Body of pancreas (tissue), 4 donors: ENCODE measurements at regions not wholly inside any gene's neighbourhood (a gene's known extent, or its start where the extent isn't known, plus 50 kb on each side); places are given as distances from the start of the nearest gene placed in this dataset.

Experiments used
- ATAC-seq: fragments of 150-250 bp; one replicate; pipeline ENCODE4 v1.9.1; 2016
- DNase-seq, 4 donors: peaks; one replicate each; pipeline ENCODE4 v3.0.0-alpha.2; 2019
- H3K27ac ChIP-seq, 4 donors: fragments of 200-600 bp; sonication (generic); 1 replicate in 3 of 4; 2 replicates in 1 of 4; pipeline versions ENCODE4 v1.5.1 to v1.6.1; 2016 to 2019; ENCODE audit warnings: mild to moderate bottlenecking in 1 of 4, mixed read lengths in 1 of 4, moderate library complexity in 1 of 4
- H3K27me3 ChIP-seq, 2 donors: fragments of 200-600 bp; sonication (generic); one replicate each; pipeline ENCODE4 v1.6.0; 2016; ENCODE audit warnings: mild to moderate bottlenecking in 1 of 2
- H3K36me3 ChIP-seq, 2 donors: fragments of 200-600 bp; sonication (generic); replicated peaks in 1 of 2; 2 replicates each; pipeline ENCODE4 v1.5.1; 2016; ENCODE audit warnings: low read depth in 2 of 2; ENCODE audit not compliant: insufficient read depth in 1 of 2
- H3K4me1 ChIP-seq: fragments of 200-600 bp; sonication (generic); one replicate; pipeline ENCODE4 v1.6.0; 2016
- H3K4me3 ChIP-seq, 2 donors: fragments of 200-600 bp; sonication (generic); 1 replicate in 1 of 2; 2 replicates in 1 of 2; pipeline ENCODE4 v1.5.1; 2016 to 2019
- H3K9me3 ChIP-seq, 3 donors: fragments of 200-600 bp; sonication (generic); 1 replicate in 2 of 3; 2 replicates in 1 of 3; pipeline ENCODE4 v1.5.1; 2016
- POLR2A ChIP-seq, 3 donors: fragments of 450-650 bp; IDR thresholded peaks; one replicate each; pipeline ENCODE4 v1.6.1; 2016; ENCODE audit warnings: antibody characterized with exemption in 3 of 3, mild to moderate bottlenecking in 2 of 3
- WGBS, 2 donors: methylation state at CpG; one replicate each; pipeline ENCODE4 v1.1.5; 2017; 5-methylcytosine and 5-hydroxymethylcytosine counted together
- intact Hi-C: fragments of 100-400 bp; cut with DNase I; formaldehyde crosslinking; loops from one replicate; pipeline ENCODE4 v1.15.1; 2023
- TF ChIP-seq, protein P1 (sequence below), 7 experiments: fragments of 450-650 bp in 4 of 7; fragments of 200-600 bp in 3 of 7; sonication (generic) in 3 of 7; IDR thresholded peaks; one replicate each; pipeline ENCODE4 v1.5.1; 2016 to 2019; ENCODE audit warnings: antibody characterized with exemption in 7 of 7

DNA sequence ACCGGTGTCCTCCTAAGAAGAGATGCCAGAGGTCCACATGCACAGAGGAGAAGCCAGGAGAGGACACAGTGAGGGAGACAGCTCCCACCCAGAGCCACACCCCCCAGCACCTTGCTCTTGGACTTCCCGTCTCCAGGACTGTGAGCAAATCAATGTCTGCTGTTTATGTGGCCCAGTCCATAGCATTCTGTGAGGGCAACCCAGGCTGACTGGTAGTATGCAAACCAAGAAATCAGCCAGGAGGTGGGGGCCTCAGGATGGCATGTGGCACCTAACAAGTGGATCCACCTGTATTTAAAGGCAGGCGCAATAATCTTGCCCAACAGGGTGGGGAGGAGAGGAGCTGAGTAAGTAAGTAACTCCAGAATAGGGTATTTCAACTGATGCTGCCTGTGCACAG is 136.4 kb downstream of the BRD1 start:
- no peak for DNase-seq
- intact Hi-C loops: no loop called here
- 78 to 93% methylated on average over 3 of the region's 3 CpGs for WGBS, 2 donors

DNA sequence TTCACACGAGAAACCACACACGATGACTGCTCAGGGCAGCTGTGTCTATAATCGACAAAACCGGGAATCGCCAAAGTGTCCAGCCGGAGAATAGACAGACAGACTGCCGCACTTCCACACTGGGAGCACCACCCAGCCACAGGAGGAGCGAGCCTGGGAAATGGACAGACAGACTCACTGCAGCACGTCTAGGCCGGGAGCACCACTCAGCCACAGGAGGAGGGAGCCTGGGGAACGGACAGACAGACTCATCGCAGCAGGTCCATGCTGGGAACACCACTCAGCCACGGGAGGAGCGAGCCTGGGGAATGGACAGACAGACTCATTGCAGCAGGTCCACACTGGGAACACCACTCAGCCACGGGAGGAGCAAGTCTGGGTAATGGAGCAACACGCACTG is 137.2 kb downstream of the BRD1 start:
- intact Hi-C loops: no loop called here
- TF ChIP-seq POLR2A (IDR thresholded peaks at IDR 0.05): no peak
- TF ChIP-seq, protein P1, sequence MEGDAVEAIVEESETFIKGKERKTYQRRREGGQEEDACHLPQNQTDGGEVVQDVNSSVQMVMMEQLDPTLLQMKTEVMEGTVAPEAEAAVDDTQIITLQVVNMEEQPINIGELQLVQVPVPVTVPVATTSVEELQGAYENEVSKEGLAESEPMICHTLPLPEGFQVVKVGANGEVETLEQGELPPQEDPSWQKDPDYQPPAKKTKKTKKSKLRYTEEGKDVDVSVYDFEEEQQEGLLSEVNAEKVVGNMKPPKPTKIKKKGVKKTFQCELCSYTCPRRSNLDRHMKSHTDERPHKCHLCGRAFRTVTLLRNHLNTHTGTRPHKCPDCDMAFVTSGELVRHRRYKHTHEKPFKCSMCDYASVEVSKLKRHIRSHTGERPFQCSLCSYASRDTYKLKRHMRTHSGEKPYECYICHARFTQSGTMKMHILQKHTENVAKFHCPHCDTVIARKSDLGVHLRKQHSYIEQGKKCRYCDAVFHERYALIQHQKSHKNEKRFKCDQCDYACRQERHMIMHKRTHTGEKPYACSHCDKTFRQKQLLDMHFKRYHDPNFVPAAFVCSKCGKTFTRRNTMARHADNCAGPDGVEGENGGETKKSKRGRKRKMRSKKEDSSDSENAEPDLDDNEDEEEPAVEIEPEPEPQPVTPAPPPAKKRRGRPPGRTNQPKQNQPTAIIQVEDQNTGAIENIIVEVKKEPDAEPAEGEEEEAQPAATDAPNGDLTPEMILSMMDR (IDR thresholded peaks at IDR 0.05): no peak
- whole genome bisulfite sequencing, 2 donors: 74 to 76% methylated on average over 16 of the region's 16 CpGs
- Histone ChIP-seq H3K4me1 (no peaks in the 10 kb centered on the region), H3K27me3 (peaks cover 0 to 8% of the 10 kb centered on the region in 2 donors), H3K36me3 (no peaks in the 10 kb centered on the region), H3K27ac (no peak overlapping the region), H3K9me3 (no peaks in the 10 kb centered on the region), H3K4me3 (no peak overlapping the region)
- no peak for ATAC-seq
- no peak for DNase-seq

More for the DNA sequence above, 136.4 kb downstream of the BRD1 start:
- no peaks in the 10 kb centered on the region for H3K9me3 ChIP-seq
- TF ChIP-seq POLR2A (IDR thresholded peaks at IDR 0.05): no peak
- TF ChIP-seq, protein P1 (IDR thresholded peaks at IDR 0.05): no peak
- no peaks in the 10 kb centered on the region for H3K4me1 ChIP-seq
- no peak overlapping the region for H3K27ac ChIP-seq
- no peaks in the 10 kb centered on the region for H3K36me3 ChIP-seq
- no peak overlapping the region for H3K4me3 ChIP-seq
- H3K27me3 ChIP-seq: peaks cover 0 to 4% of the 10 kb centered on the region in 2 donors
- no peak for ATAC-seq

DNA sequence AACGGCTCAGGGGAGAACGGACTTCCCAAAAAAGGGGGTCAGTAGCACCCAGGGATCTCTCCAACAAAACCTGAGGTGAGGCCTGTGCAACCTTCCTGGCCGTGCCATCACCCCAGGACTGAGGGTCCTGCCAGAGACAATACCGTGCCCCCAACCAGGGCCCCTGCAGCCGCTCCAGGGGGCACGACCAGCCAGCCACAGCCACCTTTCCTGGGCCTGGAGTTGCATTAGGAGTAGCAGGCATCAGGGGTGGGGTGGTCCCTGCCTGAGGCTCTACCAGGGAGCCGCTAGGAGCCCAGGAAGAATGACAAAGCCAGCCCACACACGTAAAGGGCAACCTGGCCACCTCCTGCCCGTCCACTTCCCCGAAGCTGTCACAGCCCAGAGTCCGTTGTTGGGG is 137.8 kb downstream of the BRD1 start:
- DNase-seq (no peak), ATAC-seq (no peak)
- no peak overlapping the region for H3K27ac ChIP-seq
- H3K4me1 ChIP-seq: no peaks in the 10 kb centered on the region
- no peaks in the 10 kb centered on the region for H3K9me3 ChIP-seq
- peaks cover 0 to 10% of the 10 kb centered on the region in 2 donors for H3K27me3 ChIP-seq
- 45 to 55% methylated on average over 8 to 9 of the region's 11 CpGs for WGBS, 2 donors
- no peak overlapping the region for H3K4me3 ChIP-seq
- intact Hi-C loops: no loop called here
- TF ChIP-seq, protein P1 (IDR thresholded peaks at IDR 0.05): no peak
- no peak for TF ChIP-seq POLR2A (IDR thresholded peaks at IDR 0.05)
- no peaks in the 10 kb centered on the region for H3K36me3 ChIP-seq

DNA sequence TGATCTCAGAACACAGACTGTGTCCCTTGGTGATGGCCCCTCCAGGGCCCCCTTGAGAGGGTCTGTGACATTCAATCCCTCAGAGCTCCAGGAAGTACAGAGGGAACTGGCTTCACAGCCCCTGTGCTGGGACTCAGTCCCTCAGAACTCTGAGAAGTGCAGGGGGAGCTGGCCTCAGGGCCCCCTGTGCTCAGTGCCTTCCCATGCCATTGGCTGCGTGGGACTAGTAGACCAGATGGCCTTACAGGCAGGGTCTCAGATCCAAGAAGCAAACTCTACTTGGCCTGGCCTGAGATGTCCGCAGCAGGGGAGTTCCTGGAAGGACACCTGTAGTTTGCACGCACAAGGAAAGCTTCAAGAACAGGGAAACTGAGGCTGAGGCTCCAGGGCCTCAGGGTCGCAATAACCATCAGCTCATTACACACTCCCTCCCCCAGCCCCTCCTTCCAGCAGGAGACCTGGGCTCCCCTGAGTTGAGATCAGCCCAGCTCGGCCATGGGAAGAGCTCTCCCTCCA is 138.4 kb downstream of the BRD1 start:
- Histone ChIP-seq H3K9me3 (no peaks in the 10 kb centered on the region), H3K4me1 (no peaks in the 10 kb centered on the region), H3K36me3 (no peaks in the 10 kb centered on the region), H3K4me3 (no peak overlapping the region), H3K27ac (no peak overlapping the region), H3K27me3 (peaks cover 0 to 10% of the 10 kb centered on the region in 2 donors)
- TF ChIP-seq, protein P1 (IDR thresholded peaks at IDR 0.05): no peak
- TF ChIP-seq POLR2A (IDR thresholded peaks at IDR 0.05): no peak
- intact Hi-C loops: no loop called here
- DNase-seq: no peak
- no peak for ATAC-seq
- 73 to 75% methylated on average over 2 to 4 of the region's 5 CpGs for WGBS, 2 donors

DNA sequence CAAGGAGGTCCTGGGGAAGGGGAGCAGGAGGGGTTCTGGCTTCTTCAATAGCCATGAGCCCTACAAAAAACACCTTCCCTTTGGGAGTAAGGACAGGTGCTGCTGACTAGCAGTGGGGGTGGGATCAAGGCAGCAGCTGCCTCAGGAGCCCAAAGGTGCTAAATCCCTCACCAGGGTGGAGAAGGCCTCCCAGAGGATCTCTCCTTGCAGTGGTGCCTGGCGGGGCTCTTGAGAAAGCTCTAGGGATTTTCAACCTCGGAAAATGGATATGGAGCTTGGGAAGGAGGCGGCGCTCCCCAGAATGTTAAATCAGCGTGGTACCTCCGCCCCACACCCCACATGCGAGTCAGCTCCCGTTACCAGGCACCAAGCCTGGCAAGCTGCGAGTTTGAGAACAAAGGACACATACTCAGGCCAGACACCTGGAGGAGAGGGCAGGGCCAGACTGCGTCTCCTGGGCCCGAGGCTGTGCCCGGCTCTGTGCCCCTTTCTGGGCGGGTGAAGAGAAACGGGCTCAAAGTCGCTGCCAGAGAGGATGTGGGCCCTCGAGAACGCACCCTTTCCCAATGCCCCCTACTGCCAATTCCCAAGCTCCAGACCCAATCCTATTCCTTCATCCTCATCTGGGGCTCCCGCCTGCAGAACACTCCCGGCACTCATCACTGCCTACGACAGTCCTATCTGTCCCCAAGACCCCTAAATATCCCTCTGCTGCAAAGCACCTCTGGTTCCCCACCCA is 139.0 kb downstream of the BRD1 start:
- TF ChIP-seq, protein P1 (IDR thresholded peaks at IDR 0.05): no peak
- TF ChIP-seq POLR2A (IDR thresholded peaks at IDR 0.05): no peak
- H3K36me3 ChIP-seq: no peaks in the 10 kb centered on the region
- WGBS, 2 donors: 58 to 59% methylated on average over 14 to 20 of the region's 20 CpGs
- intact Hi-C loops: no loop called here
- ATAC-seq (no peak), DNase-seq (no peak)
- no peaks in the 10 kb centered on the region for H3K4me1 ChIP-seq
- no peaks in the 10 kb centered on the region for H3K9me3 ChIP-seq
- H3K27me3 ChIP-seq: peaks cover 0 to 10% of the 10 kb centered on the region in 2 donors
- H3K4me3 ChIP-seq: no peak overlapping the region
- H3K27ac ChIP-seq: no peak overlapping the region
